CD14-positive monocyte (primary cell): ENCODE measurements at regions not wholly inside any gene's neighbourhood (a gene's known extent, or its start where the extent isn't known, plus 50 kb on each side); places are given as distances from the start of the nearest gene placed in this dataset.

Experiments used
- DNase-seq, 3 donors: peaks; one replicate each; pipeline ENCODE4 v3.0.0-alpha.2; 2011 to 2022
- H2AFZ ChIP-seq: 2 replicates; pipeline ENCODE4 v1.6.0; 2012; ENCODE audit warnings: mild to moderate bottlenecking, low read depth, low read length, inconsistent platforms; ENCODE audit not compliant: insufficient read depth, poor library complexity, severe bottlenecking
- H3K27ac ChIP-seq, 2 donors: 1 replicate in 1 of 2; 2 replicates in 1 of 2; pipeline ENCODE4 v1.5.1; 2012 to 2013; ENCODE audit warnings: low read length in 2 of 2, control low read depth in 1 of 2, inconsistent platforms in 1 of 2, low read depth in 1 of 2, mild to moderate bottlenecking in 1 of 2
- H3K27me3 ChIP-seq, 2 donors: one replicate each; pipeline versions ENCODE4 v1.6.0 to v1.6.1; 2011 to 2013; ENCODE audit warnings: low read length in 2 of 2; ENCODE audit not compliant: control insufficient read depth in 2 of 2, insufficient read depth in 2 of 2
- H3K36me3 ChIP-seq, 2 donors: replicated peaks in 1 of 2; 1 replicate in 1 of 2; 2 replicates in 1 of 2; pipeline versions ENCODE4 v1.5.1 to v1.6.1; 2012 to 2013; ENCODE audit warnings: low read length in 2 of 2, control low read depth in 1 of 2, inconsistent platforms in 1 of 2, mild to moderate bottlenecking in 1 of 2; ENCODE audit not compliant: insufficient read depth in 2 of 2, control insufficient read depth in 1 of 2
- H3K4me1 ChIP-seq, 2 donors: 1 replicate in 1 of 2; 2 replicates in 1 of 2; pipeline versions ENCODE4 v1.5.1 to v1.6.1; 2012 to 2013; ENCODE audit warnings: low read length in 2 of 2, control low read depth in 1 of 2, inconsistent platforms in 1 of 2, mild to moderate bottlenecking in 1 of 2, moderate library complexity in 1 of 2; ENCODE audit not compliant: insufficient read depth in 2 of 2, control insufficient read depth in 1 of 2
- H3K4me2 ChIP-seq: replicated peaks from 2 replicates; pipeline ENCODE3; 2012; ENCODE audit warnings: low read length, moderate library complexity, mild to moderate bottlenecking; ENCODE audit not compliant: poor library complexity, severe bottlenecking; ENCODE audit errors: extremely low read depth
- H3K4me3 ChIP-seq, 3 experiments: fragments of 200-600 bp in 1 of 3; sonication (generic) in 1 of 3; replicated peaks in 1 of 3; 1 replicate in 2 of 3; 2 replicates in 1 of 3; pipeline ENCODE4 v1.5.1; 2011 to 2013; ENCODE audit warnings: low read length in 3 of 3, mild to moderate bottlenecking in 3 of 3, control low read depth in 2 of 3, low read depth in 2 of 3, inconsistent platforms in 1 of 3, moderate library complexity in 1 of 3
- H3K79me2 ChIP-seq: 2 replicates; pipeline ENCODE4 v1.6.0; 2012; ENCODE audit warnings: mild to moderate bottlenecking, control low read depth, inconsistent platforms, low read length, moderate library complexity; ENCODE audit not compliant: insufficient read depth
- H3K9ac ChIP-seq: 2 replicates; pipeline ENCODE4 v1.6.0; 2017; ENCODE audit warnings: low read length, mild to moderate bottlenecking; ENCODE audit not compliant: insufficient read depth, poor library complexity, severe bottlenecking
- H3K9me3 ChIP-seq, 2 donors: replicated peaks in 1 of 2; 1 replicate in 1 of 2; 2 replicates in 1 of 2; pipeline versions ENCODE4 v1.5.1 to v1.6.1; 2012 to 2013; ENCODE audit warnings: low read length in 2 of 2, control low read depth in 1 of 2; ENCODE audit not compliant: control insufficient read depth in 1 of 2, insufficient read depth in 1 of 2
- H4K20me1 ChIP-seq: 2 replicates; pipeline ENCODE4 v1.6.0; 2012; ENCODE audit warnings: mild to moderate bottlenecking, low read length, control low read depth, moderate library complexity; ENCODE audit not compliant: insufficient read depth
- H3K27ac Mint-ChIP-seq, 7 donors: one replicate each; pipeline ENCODE4 v1.8.0; 2020; ENCODE audit warnings: mild to moderate bottlenecking in 7 of 7, mixed read lengths in 7 of 7, moderate library complexity in 6 of 7, inconsistent platforms in 2 of 7
- H3K27me3 Mint-ChIP-seq, 3 donors: one replicate each; pipeline ENCODE4 v1.8.0; 2021 to 2022; ENCODE audit warnings: low read depth in 3 of 3, mild to moderate bottlenecking in 3 of 3, mixed read lengths in 3 of 3, moderate library complexity in 3 of 3, inconsistent platforms in 1 of 3
- H3K36me3 Mint-ChIP-seq, 2 donors: one replicate each; pipeline ENCODE4 v1.8.0; 2020; ENCODE audit warnings: mixed read lengths in 2 of 2, inconsistent platforms in 1 of 2, mild to moderate bottlenecking in 1 of 2
- H3K4me1 Mint-ChIP-seq: one replicate; pipeline ENCODE4 v1.8.0; 2020; ENCODE audit warnings: mild to moderate bottlenecking, mixed read lengths
- H3K4me3 Mint-ChIP-seq, 2 donors: one replicate each; pipeline ENCODE4 v1.8.0; 2020; ENCODE audit warnings: mild to moderate bottlenecking in 2 of 2, mixed read lengths in 2 of 2, moderate library complexity in 1 of 2
- H3K9me3 Mint-ChIP-seq, 7 donors: one replicate each; pipeline ENCODE4 v1.8.0; 2020 to 2022; ENCODE audit warnings: mixed read lengths in 7 of 7, mild to moderate bottlenecking in 6 of 7, moderate library complexity in 6 of 7, inconsistent platforms in 2 of 7
- CTCF ChIP-seq: fragments of 200-600 bp; IDR thresholded peaks from one replicate; pipeline ENCODE4 v1.8.0; 2022; ENCODE audit warnings: antibody characterized with exemption, mild to moderate bottlenecking
- WGBS: methylation state at CpG from one replicate; pipeline ENCODE4 v1.1.5; 2013; ENCODE audit warnings: missing lambda C conversion rate; ENCODE audit not compliant: insufficient coverage; 5-methylcytosine and 5-hydroxymethylcytosine counted together
- intact Hi-C, 2 donors: fragments of 100-400 bp; cut with micrococcal nuclease; formaldehyde crosslinking; loops; one replicate each; pipeline versions ENCODE4 v1.15.0 to v1.15.1; 2023

- H3K4me2 ChIP-seq = no peak overlapping the region
- no peak for TF ChIP-seq CTCF
- Mint-ChIP-seq H3K4me3 (no peak overlapping the region), H3K9me3 (peaks cover 4 to 10% (median 6%) of the 10 kb centered on the region in 7 donors), H3K4me1 (no peaks in the 10 kb centered on the region), H3K27ac (no peak overlapping the region), H3K27me3 (peaks cover 0 to 1% (median 0%) of the 10 kb centered on the region in 3 donors), H3K36me3 (no peaks in the 10 kb centered on the region)
- H3K36me3 ChIP-seq = no peaks in the 10 kb centered on the region
- H3K4me3 ChIP-seq = no peak overlapping the region
- peaks cover 0 to 8% of the 10 kb centered on the region in 2 donors for H3K9me3 ChIP-seq
- no peaks in the 10 kb centered on the region for H3K4me1 ChIP-seq
- no peak for DNase-seq
- no peak overlapping the region for H3K27ac ChIP-seq
- H2AFZ ChIP-seq = no peak overlapping the region
- H3K79me2 ChIP-seq = no peaks in the 10 kb centered on the region
- no CpG with 5 or more reads among the region's 2 CpGs for WGBS
- H3K27me3 ChIP-seq = no peaks in the 10 kb centered on the region
- H3K9ac ChIP-seq = no peak overlapping the region
- H4K20me1 ChIP-seq = no peaks in the 10 kb centered on the region
- intact Hi-C loops = no loop called here
Measured at GRCh38 chr4:158315706-158316105, 105.4 kb downstream of the TMEM144 start.

- Histone ChIP-seq H3K4me3 (no peak overlapping the region), H3K27ac (no peak overlapping the region), H3K4me2 (no peak overlapping the region), H3K9ac (no peak overlapping the region), H3K27me3 (no peaks in the 10 kb centered on the region), H4K20me1 (no peaks in the 10 kb centered on the region), H3K36me3 (no peaks in the 10 kb centered on the region), H3K79me2 (no peaks in the 10 kb centered on the region), H3K4me1 (no peaks in the 10 kb centered on the region), H3K9me3 (peaks cover 0 to 8% of the 10 kb centered on the region in 2 donors), H2AFZ (no peak overlapping the region)
- H3K36me3 Mint-ChIP-seq = no peaks in the 10 kb centered on the region
- peaks cover 4 to 10% (median 7%) of the 10 kb centered on the region in 7 donors for H3K9me3 Mint-ChIP-seq
- no peak overlapping the region for H3K27ac Mint-ChIP-seq
- peaks cover 0 to 1% (median 0%) of the 10 kb centered on the region in 3 donors for H3K27me3 Mint-ChIP-seq
- no CpG with 5 or more reads among the region's 1 CpG for WGBS
- no peak for TF ChIP-seq CTCF
- H3K4me3 Mint-ChIP-seq = no peak overlapping the region
- DNase-seq = no peak
- intact Hi-C loops = no loop called here
- no peaks in the 10 kb centered on the region for H3K4me1 Mint-ChIP-seq
Measured at GRCh38 chr4:158316264-158316663, 106.0 kb downstream of the TMEM144 start.
